Stimulated activated CD4-positive, alpha-beta T cell treated with anti-CD3 and anti-CD28 coated beads, Interleukin-15, amount 100 ng/mL, for 48 hours (primary cell): ENCODE measurements at regions not wholly inside any gene's neighbourhood (a gene's known extent, or its start where the extent isn't known, plus 50 kb on each side); places are given as distances from the start of the nearest gene placed in this dataset.
"Not testable (repeated sequence)": the region's sequence is repeated elsewhere in the genome, so short reads cannot be mapped to it uniquely, and the experiment has no call there.

ENCODE experiments used
- DNase-seq, 2 donors: peaks; one replicate each; pipeline ENCODE4 v3.0.0-alpha.2; 2020; ENCODE audit warnings: low read depth in 2 of 2

DNA sequence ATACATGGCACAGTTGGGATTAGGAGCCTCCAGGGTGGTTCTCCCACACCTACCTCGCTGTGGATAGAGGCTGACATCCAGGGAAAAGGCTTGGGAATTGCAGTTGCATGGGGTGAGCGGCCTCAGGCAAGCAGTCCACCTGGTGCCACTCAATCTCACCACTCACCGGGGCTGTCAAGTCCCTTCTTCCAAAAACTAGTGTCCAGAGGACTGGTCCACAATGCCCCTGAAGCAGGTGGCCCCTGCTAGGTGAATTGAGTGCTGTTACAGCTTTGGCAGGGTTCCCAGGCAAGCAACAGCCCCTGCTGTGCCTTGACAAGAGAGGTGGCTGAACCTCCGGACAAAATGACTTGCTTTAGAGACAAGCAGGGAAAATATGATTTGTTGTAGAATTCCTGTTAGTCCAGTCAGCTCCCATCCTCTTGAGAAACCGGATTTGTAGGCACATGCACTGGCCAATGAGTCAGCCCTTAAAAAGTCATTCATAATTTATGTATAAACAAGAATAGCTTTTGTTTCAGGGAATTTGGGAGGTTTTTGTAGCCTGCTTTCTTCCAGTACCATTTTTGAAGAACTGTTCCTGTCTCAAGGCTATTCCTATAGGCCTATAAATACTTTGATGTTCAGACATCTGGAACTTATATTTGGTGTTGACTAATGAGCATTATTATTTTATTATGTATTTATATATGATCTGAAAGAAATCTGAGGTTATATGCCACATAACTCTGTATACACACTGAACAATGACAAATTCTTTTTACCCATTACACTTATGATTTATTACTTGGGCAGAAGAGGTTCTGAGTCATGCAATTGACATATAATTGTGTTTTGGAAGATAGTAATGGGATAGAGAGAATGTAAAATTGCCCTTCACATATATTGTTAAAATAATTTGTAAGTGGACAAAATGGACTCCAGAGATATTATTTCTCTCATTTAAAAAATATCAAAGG, 411.1 kb downstream of the ACTL7B start:
- no peak for DNase-seq

DNA sequence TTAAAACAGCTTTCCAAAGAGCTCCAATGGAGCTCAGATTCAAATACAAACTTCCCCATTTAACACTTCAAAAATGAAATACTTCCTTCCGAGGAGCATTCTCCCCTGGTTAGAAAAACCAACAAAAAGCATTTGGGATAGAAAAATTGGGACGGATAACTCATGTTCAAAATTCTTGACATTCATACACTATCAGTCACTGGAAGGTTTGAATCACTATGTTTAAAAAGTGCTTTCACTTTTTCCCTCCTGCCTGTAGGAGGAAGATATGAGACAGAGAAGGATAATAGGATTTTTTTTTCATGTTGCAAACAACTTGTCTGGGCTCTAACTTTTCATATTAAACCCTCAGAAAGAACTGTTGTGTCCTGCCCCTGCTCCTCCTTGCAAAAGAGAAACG, 412.0 kb downstream of the ACTL7B start:
- DNase-seq = no peak

DNA sequence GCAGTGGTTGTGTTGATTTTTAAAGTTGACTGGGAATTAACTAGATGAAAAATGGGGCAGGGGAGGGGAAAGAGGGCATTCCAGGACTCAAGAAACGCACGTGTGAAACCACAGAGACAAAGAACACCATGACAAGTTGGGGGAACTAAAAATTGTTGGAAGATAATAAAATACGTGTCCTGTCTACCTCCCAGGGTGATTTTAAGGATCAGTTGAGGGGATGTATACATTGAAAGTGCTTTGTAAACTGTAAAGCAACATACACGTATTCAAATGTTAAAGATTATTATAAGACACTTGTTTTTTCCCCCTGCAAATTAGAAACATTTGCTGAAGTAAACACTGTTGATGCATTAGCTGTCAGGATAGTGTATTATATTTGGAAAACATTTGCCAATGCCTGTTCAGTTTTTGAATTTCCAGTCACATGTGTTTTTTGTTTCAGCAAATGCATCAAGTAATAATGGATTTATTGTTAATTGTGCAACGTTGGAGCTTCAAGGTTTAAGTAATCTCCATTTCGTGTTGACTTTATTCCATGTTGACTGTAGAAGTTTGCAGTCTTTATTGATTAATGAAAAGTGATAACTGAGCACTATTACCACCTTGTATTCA, 412.7 kb downstream of the ACTL7B start:
- no peak for DNase-seq

DNA sequence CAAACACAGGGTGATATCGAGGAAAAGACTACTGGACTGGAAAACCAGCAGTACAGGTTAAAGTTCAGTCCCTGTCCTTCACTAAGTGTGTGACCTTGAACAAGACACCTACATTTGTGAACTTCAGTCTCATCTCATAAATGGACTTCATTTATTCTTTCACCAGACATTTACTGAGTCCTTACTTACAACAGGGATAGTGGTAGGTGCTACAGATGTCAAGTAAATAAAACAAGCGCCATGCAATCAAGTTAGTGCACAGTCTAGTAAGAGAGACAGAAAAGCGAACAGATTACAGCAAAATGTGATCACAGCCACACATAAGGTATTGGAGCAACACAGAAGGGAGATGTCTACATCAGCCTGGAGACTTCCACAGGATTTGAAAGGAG, 413.2 kb downstream of the ACTL7B start:
- no peak for DNase-seq

DNA sequence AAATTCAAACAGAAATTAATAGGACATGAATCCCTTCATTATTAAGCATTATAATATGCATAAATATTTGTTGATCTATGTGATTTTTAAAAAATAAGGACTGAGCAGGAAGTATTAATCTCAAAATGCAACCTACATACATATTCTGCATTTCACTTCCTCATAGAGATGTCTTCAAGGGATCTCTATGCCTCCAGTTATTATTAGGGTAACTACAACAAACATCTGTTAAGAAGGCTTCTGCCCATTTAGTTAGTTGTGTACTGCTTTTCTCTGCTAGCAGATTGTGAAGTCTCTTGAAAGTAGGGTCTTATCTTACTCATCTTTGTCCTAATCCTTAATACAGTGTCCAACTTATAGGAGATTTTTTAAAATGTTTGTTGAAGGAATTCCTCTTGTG, 414.1 kb downstream of the ACTL7B start:
- DNase-seq = no peak

DNA sequence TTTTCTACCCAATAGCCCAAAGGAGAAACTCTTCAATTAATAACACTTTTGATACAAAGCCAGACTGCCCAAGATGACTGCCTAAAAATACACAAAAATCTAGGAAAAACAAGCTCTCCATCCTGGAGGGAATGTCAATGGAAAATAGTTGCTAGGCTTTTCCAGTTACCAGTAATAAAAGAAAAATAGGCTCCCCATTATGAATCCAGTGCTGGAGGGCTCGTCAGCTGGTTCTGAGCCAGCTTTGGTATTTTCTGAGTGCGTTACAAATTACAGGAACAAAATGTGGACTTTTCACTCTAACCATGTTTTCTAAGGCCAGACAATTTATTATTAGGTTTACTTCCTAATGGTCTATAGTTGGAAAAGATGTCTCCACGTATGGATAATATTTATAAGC, 414.5 kb downstream of the ACTL7B start:
- no peak for DNase-seq

DNA sequence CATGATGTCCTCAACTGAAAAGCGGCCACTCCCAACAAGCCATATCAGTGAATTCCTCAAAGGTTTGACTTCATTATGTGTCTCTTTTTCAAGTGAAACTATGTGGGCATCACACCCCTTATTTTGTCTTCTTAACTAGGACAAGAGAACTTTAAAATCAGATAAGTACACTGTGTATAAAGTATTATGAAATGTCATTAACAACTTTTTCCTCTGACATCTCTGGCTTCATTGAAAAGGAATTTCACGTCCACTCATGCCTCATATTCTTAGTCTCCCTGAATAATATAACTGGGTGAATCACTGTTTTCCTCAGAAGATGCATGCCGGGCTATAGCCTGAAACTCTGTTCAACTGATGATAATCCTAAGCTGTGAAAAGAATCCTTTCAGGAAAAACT, 415.8 kb downstream of the ACTL7B start:
- DNase-seq = no peak

DNA sequence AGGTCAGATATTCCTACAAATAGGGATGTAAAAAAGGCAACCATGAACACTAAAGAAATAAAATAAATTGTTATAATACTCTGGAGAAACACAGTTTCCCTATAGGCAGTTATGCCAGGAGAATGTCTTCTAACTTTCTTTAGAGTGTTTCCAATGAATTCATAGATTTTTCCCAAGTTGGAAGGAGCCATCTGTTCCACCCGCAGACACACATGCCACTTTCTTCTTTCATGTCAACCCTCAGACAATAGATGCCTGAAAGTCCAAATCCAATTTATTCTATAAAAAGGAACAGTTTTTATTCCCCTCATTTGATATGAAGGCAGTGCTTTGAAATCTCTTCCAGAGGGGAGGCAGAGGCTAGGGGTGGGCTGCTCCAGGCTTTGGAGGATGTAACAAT, 418.1 kb downstream of the ACTL7B start:
- DNase-seq = no peak

DNA sequence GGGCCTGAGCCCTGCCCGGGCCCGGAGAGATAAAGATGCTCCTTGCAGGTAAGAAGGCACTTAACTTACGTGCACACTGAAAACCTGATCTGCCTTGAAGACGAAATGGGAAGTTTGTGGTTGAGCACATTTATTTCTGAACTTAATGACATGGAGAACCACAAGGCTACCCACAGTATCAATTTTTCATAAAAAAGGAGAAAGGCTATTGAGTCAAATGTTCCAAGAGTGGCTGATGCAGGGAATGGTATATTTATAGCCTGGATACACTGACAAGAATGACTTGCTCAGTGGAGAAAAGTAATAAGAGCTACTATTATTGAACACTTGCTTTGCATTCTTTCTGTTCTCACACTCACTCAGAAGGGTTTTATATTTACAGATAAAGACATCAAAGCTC, 419.3 kb downstream of the ACTL7B start:
- no peak for DNase-seq

DNA sequence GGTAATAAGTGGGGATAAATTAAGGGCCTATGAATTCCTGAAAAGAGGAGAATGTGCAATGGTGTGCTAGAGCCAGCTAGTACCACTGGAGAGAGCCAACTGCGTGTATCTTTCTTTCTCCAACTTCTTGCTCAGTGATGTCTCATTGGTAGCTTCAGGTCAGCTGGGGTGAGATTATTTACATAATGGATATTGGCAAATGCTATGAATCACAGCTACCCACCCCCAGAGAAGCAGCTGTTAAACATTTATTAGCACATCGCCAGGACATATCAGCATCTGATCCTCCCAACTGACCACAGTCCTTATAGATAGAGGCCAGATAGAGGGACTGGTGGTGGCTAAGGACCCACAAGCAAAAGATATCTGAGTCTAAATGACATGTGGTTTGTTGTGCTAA, 421.3 kb downstream of the ACTL7B start:
- DNase-seq = no peak

DNA sequence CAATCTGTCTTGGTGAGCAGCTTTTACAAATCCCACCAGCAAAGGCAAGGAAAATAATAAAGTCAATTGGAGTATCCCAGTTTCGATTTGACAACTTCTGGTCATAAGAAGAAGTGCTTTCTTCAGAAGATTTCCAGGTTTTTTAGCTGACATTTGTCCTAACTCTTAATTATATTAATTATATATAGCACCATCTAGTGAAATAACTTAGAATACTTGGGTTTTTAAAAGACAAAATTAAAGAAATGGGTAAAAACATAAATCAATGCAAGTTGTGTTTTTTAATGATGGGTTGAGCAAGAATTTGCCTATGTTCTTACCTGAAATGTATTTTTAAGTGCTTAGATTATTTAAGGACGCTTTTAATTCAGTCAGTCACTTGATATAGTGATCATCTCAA, 421.8 kb downstream of the ACTL7B start:
- DNase-seq = no peak

DNA sequence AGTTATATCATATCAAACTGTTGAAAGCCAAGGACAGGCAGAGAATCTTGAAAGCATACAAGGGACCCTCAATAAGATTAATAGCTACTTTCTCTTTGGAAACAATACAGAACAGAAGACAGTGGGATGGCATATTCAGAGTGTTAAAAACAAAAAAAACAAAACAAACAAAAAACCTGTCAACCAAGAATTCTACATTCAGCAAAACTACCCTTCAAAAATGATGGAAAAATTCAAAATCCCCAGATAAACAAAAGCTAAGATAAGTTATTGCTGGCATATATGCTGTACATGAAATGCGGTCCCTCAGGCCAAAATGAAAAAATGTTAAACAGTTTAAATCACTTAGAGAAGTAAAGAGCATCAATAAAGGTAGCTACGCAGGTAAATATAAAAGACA, 425.1 kb downstream of the ACTL7B start:
- no peak for DNase-seq

DNA sequence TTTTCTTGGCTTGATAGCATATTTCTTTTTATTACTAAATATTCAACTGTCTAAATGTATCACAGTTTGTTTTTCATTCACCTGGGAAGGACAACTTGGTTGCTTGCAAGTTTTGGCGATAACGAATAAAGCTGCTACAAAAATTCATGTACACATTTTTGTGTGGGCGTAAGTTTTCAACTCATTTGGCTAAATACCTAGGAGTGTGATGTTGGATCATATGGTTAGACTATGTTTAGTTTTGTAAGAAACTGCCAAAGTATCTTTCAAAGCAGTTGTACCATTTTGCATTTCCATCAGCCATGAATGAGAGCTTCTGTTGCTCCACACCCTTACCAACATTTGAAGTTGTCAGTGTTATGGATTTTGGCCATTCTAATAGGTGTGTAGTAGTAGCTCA, 428.0 kb downstream of the ACTL7B start:
- DNase-seq = no peak

DNA sequence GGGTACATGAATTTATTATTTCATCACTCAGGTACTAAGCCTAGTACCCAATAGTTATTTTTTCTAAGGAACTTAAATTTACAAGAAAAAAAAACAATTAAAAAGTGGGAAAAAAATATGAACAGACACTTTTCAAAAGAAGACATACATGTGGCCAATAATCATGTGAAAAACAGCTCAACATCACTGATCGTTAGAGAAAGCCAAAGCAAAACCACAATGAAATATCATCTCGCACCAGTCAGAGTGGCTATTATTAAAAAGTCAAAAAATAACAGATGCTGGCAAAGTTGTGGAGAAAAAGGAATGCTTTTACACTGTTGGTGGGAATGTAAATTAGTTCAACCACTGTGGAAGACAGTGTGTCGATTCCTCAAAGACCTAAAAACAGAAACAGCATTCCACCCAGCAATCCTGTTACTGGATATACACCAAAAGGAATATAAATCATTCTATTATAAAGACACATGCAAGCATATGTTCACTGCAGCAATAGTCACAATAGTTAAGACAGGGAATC, 429.3 kb downstream of the ACTL7B start:
- DNase-seq = not testable (repeated sequence)

DNA sequence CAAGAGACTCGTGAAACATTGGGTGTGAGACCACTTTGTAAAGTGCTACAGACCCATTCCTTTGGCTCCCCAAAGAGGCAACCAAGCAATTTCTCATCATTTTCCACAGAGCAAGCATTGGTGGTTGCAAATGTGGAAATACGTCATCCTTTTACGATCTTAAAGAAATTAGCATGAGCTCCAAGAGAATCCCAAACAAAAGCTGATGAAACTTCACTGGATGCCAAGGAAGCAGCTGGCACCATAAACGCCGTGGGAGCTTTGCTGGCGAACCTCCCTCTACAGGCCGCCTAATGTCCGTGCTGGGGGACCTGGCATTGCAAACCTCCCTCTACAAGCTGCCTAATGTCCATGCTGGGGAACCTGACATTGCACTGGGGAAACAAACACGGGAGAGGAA, 432.4 kb downstream of the ACTL7B start:
- no peak for DNase-seq

DNA sequence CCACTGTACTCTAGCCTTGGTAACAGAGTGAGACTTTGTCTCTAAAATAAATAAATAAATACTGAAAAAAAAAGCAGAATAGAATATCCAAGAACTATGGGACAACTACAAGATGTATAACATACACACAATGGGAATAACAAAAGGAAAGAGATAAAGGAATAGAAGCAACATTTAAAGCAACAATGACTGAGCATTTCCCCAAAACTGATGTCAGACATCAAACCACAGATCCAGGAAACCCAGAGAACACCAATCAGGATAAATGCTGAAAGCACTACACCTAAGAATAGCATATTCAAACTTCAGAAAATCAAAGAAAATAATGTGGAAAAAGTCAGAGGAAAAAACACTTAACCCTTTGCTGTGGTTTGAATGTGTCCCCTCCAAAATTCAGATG, 436.4 kb downstream of the ACTL7B start:
- no peak for DNase-seq

DNA sequence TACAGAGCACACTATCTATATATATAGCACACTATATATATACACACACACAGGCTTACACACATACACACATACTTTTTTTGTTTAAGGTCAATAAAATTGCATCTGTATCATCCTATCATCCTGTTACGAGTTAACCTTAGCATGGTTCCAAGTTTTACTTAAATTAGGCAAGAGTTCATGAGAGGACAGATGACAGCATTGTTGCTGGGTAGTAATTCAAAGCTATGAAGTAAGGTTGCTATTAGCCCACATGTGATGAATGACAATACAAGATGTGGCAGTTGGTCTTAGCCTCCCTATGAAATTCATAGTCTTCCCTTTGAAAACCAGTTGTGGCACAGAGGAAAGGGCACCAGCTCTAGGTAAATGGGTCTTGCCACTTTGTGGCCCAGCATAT, 438.1 kb downstream of the ACTL7B start:
- DNase-seq = no peak

DNA sequence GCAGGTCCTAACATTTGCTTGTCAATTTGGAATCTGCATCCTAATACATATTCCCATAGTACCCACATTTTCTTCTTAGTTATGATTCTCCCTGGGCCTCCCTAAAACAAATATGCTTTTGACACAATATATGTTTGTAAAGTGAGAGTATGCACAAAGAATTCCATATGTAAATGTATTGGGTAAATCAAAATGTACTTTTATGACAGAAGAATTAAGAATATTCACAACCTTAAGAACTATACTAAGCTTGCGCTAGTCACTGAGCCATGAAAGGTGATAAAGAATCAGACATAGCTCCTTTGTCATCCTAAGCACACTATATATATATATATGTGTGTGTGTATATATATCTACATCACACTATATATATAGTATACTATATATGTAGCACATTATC, 438.5 kb downstream of the ACTL7B start:
- DNase-seq = no peak

DNA sequence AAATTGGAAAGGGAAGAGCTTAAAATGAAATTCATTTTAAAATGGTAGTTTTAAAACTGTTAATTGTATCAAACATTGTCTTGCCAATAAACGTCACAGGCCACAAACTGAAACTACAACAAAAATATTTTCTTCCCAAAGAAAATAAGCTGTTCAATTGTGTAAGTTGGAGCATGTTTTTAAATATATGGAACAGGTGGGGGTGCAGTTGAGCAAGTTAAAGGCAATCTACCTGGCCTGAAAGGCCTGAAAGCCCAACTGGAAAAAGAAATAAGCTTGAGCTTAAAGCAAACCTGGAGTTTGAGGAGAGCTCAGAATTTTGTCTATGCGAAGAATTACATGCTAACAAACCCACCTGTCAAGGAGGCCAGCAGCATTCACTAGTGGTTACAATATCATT, 439.5 kb downstream of the ACTL7B start:
- no peak for DNase-seq

DNA sequence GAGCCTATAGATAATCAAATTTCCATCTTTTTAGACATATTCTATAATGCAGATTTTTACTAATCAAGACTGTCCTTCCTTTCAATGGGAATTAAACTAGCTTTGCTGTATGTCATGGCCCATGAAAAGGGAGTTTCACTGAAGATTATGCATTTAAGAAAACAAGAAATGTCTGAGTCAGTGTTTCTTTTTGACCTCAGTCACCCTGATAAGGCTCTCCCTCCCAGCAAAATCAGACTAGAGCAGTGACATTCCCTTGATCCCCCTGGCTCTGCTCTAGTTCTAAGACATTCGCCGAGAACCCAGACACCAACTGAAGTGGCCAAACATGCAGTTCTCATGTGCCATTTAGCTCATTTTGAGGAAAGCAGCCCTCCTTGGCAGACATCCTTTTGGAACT, 442.0 kb downstream of the ACTL7B start:
- no peak for DNase-seq

DNA sequence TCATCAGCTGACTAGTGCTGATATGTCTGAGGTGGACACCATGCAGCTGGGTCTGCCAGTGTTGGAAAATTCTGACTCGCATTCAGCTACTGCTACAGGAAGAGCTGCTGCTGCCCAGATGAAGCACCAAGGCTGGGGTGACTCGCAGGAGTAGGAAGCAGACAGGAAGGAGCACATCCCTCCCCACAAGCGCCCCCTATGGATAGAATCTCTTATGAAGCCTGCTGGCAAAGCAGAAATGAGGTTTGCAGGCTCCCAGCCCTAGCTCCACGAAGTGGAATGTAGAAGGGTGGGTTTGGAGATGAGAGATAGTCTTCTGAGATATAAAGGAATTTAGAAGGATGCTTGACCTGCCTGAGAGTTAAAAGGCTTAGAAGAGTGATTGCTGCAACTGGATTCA, 443.0 kb downstream of the ACTL7B start:
- no peak for DNase-seq

DNA sequence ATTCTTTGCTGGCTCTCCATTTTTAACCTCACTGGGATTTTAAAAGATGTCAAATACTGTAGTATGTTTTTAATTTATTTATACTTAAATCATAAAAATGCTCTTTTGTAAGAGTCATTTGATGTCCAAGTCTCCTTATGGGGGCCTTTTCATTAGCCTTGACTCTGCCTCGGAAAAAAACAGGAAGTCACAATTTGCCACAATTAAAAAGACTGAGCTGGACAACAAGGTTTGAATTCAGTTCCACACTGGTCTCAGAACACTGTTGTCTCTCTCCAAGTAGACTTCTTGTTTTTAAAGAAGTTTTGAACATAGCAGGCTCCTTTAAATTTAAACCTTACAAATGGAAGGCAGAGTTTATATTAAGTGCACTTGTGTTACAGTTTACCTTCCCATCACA, 444.2 kb downstream of the ACTL7B start:
- DNase-seq = no peak

DNA sequence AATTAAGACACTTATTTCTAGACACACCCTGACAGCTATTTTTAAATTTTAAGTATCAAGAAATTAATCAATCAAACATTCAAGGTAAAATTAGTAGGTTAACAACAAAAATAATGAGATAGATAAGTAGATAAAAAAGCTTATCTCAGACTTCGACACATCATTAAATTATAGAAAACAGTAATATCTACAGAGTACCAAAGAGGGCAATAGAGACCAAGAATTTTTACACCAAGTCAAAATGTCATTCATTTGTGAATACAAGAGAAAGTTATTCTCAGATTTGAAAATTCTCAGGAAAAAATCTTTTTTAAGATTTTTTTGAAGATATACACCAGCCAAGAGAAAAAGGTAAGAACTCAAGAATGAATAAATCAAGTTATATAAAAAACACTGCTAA, 445.6 kb downstream of the ACTL7B start:
- no peak for DNase-seq
